ENCODE measurements at regions not wholly inside any gene's neighbourhood (a gene's known extent, or its start where the extent isn't known, plus 50 kb on each side); places are given as distances from the start of the nearest gene placed in this dataset.
"Not testable (repeated sequence)": the region's sequence is repeated elsewhere in the genome, so short reads cannot be mapped to it uniquely, and the experiment has no call there.

- in situ Hi-C loops (cut with HindIII; ENCODE audit: low sequenced_read_pairs) = loop anchor here (10.0 kb wide), 1 partner anchor 64 kb away; no protein-coding TSS in a partner anchor
These were observed 229.4 kb upstream of the RSPO3 start for GRCh38 chr6:126888727-126889725.

GRCh38 chr6:126890055-126890454 lies 228.4 kb upstream of the RSPO3 start:
- in situ Hi-C loops (cut with HindIII; ENCODE audit: low sequenced_read_pairs) = no loop called here

- in situ Hi-C loops (cut with HindIII; ENCODE audit: low sequenced_read_pairs) = no loop called here
These were observed 227.3 kb upstream of the RSPO3 start for GRCh38 chr6:126891158-126891557.

- in situ Hi-C loops (cut with HindIII; ENCODE audit: low sequenced_read_pairs) = not testable (repeated sequence)
These were observed 225.6 kb upstream of the RSPO3 start for GRCh38 chr6:126892869-126893268.

GRCh38 chr6:126897758-126898157 lies 220.7 kb upstream of the RSPO3 start:
- in situ Hi-C loops (cut with HindIII; ENCODE audit: low sequenced_read_pairs) = no loop called here

GRCh38 chr6:126904176-126904575 lies 214.3 kb upstream of the RSPO3 start:
- in situ Hi-C loops (cut with HindIII; ENCODE audit: low sequenced_read_pairs) = no loop called here

- in situ Hi-C loops (cut with HindIII; ENCODE audit: low sequenced_read_pairs) = no loop called here
These were observed 212.6 kb upstream of the RSPO3 start for GRCh38 chr6:126905917-126906316.

GRCh38 chr6:126907312-126907711 lies 211.2 kb upstream of the RSPO3 start:
- in situ Hi-C loops (cut with HindIII; ENCODE audit: low sequenced_read_pairs) = no loop called here

- in situ Hi-C loops (cut with HindIII; ENCODE audit: low sequenced_read_pairs) = no loop called here
These were observed 210.5 kb upstream of the RSPO3 start for GRCh38 chr6:126907996-126908395.

- in situ Hi-C loops (cut with HindIII; ENCODE audit: low sequenced_read_pairs) = no loop called here
These were observed 209.0 kb upstream of the RSPO3 start for GRCh38 chr6:126909493-126909892.

GRCh38 chr6:126913651-126914050 lies 204.8 kb upstream of the RSPO3 start:
- in situ Hi-C loops (cut with HindIII; ENCODE audit: low sequenced_read_pairs) = no loop called here

GRCh38 chr6:126914172-126914571 lies 204.3 kb upstream of the RSPO3 start:
- in situ Hi-C loops (cut with HindIII; ENCODE audit: low sequenced_read_pairs) = no loop called here

- in situ Hi-C loops (cut with HindIII; ENCODE audit: low sequenced_read_pairs) = no loop called here
These were observed 203.7 kb upstream of the RSPO3 start for GRCh38 chr6:126914801-126915200.

- in situ Hi-C loops (cut with HindIII; ENCODE audit: low sequenced_read_pairs) = no loop called here
These were observed 198.5 kb upstream of the RSPO3 start for GRCh38 chr6:126919947-126920346.

GRCh38 chr6:126923807-126924206 lies 194.7 kb upstream of the RSPO3 start:
- in situ Hi-C loops (cut with HindIII; ENCODE audit: low sequenced_read_pairs) = no loop called here

- in situ Hi-C loops (cut with HindIII; ENCODE audit: low sequenced_read_pairs) = no loop called here
These were observed 191.5 kb upstream of the RSPO3 start for GRCh38 chr6:126926926-126927325.

- in situ Hi-C loops (cut with HindIII; ENCODE audit: low sequenced_read_pairs) = no loop called here
These were observed 190.6 kb upstream of the RSPO3 start for GRCh38 chr6:126927841-126928240.

- in situ Hi-C loops (cut with HindIII; ENCODE audit: low sequenced_read_pairs) = no loop called here
These were observed 181.0 kb upstream of the RSPO3 start for GRCh38 chr6:126937426-126937825.

GRCh38 chr6:126939784-126940183 lies 178.7 kb upstream of the RSPO3 start:
- in situ Hi-C loops (cut with HindIII; ENCODE audit: low sequenced_read_pairs) = no loop called here

- in situ Hi-C loops (cut with HindIII; ENCODE audit: low sequenced_read_pairs) = no loop called here
These were observed 176.7 kb upstream of the RSPO3 start for GRCh38 chr6:126941751-126942150.

GRCh38 chr6:126944512-126944911 lies 174.0 kb upstream of the RSPO3 start:
- in situ Hi-C loops (cut with HindIII; ENCODE audit: low sequenced_read_pairs) = no loop called here

GRCh38 chr6:126945150-126945685 lies 173.3 kb upstream of the RSPO3 start:
- in situ Hi-C loops (cut with HindIII; ENCODE audit: low sequenced_read_pairs) = no loop called here
